ENCODE measurements at regions not wholly inside any gene's neighbourhood (a gene's known extent, or its start where the extent isn't known, plus 50 kb on each side); places are given as distances from the start of the nearest gene placed in this dataset.

- no peaks in the 10 kb centered on the region for H3K4me1 Mint-ChIP-seq (ENCODE audit: low read depth)
- no peak for TF ChIP-seq CTCF (IDR thresholded peaks at IDR 0.05)
- no peak for DNase-seq
- H3K4me3 Mint-ChIP-seq: no peak overlapping the region
- peaks cover 58% of the 10 kb centered on the region for H3K9me3 Mint-ChIP-seq
- peaks cover 2% of the 10 kb centered on the region for H3K36me3 Mint-ChIP-seq (ENCODE audit: low read depth)
- H3K27me3 Mint-ChIP-seq (ENCODE audit: insufficient read depth): no peaks in the 10 kb centered on the region
- H3K27ac Mint-ChIP-seq: no peak overlapping the region
Measured at GRCh38 chr3:118573912-118574311, 460.7 kb downstream of the IGSF11 start.

- no peaks in the 10 kb centered on the region for H3K27me3 Mint-ChIP-seq (ENCODE audit: insufficient read depth)
- H3K4me3 Mint-ChIP-seq: no peak overlapping the region
- DNase-seq: no peak
- H3K4me1 Mint-ChIP-seq (ENCODE audit: low read depth): no peaks in the 10 kb centered on the region
- H3K27ac Mint-ChIP-seq: no peak overlapping the region
- no peak for TF ChIP-seq CTCF (IDR thresholded peaks at IDR 0.05)
- peaks cover 33% of the 10 kb centered on the region for H3K9me3 Mint-ChIP-seq
- no peaks in the 10 kb centered on the region for H3K36me3 Mint-ChIP-seq (ENCODE audit: low read depth)
Measured at GRCh38 chr3:118577055-118577777, 457.4 kb downstream of the IGSF11 start.

- no peak for DNase-seq
- no peak for TF ChIP-seq CTCF (IDR thresholded peaks at IDR 0.05)
- H3K4me3 Mint-ChIP-seq: no peak overlapping the region
- H3K27me3 Mint-ChIP-seq (ENCODE audit: insufficient read depth): no peaks in the 10 kb centered on the region
- H3K4me1 Mint-ChIP-seq (ENCODE audit: low read depth): no peaks in the 10 kb centered on the region
- no peaks in the 10 kb centered on the region for H3K36me3 Mint-ChIP-seq (ENCODE audit: low read depth)
- no peak overlapping the region for H3K27ac Mint-ChIP-seq
- peaks cover 42% of the 10 kb centered on the region for H3K9me3 Mint-ChIP-seq
Measured at GRCh38 chr3:118578559-118578958, 456.1 kb downstream of the IGSF11 start.

GRCh38 chr3:118587037-118587741, 447.5 kb downstream of the IGSF11 start:
- Mint-ChIP-seq H3K9me3 (peaks cover 65% of the 10 kb centered on the region), H3K27ac (no peak overlapping the region), H3K4me1 (ENCODE audit: low read depth) (no peaks in the 10 kb centered on the region), H3K27me3 (ENCODE audit: insufficient read depth) (no peaks in the 10 kb centered on the region), H3K4me3 (no peak overlapping the region), H3K36me3 (ENCODE audit: low read depth) (no peaks in the 10 kb centered on the region)
- no peak for TF ChIP-seq CTCF (IDR thresholded peaks at IDR 0.05)
- no peak for DNase-seq

- no peaks in the 10 kb centered on the region for H3K36me3 Mint-ChIP-seq (ENCODE audit: low read depth)
- H3K27ac Mint-ChIP-seq: no peak overlapping the region
- H3K4me3 Mint-ChIP-seq: no peak overlapping the region
- no peak for TF ChIP-seq CTCF (IDR thresholded peaks at IDR 0.05)
- DNase-seq: no peak
- H3K9me3 Mint-ChIP-seq: peaks cover 65% of the 10 kb centered on the region
- no peaks in the 10 kb centered on the region for H3K27me3 Mint-ChIP-seq (ENCODE audit: insufficient read depth)
- H3K4me1 Mint-ChIP-seq (ENCODE audit: low read depth): no peaks in the 10 kb centered on the region
Measured at GRCh38 chr3:118587847-118588246, 446.8 kb downstream of the IGSF11 start.
